Dendritic cell treated with granulocyte-macrophage colony-stimulating factor and Interleukin-4, amounts not matched to agents 40 ng/mL and 50 ng/mL, for 4 days (primary cell): ENCODE measurements at regions not wholly inside any gene's neighbourhood (a gene's known extent, or its start where the extent isn't known, plus 50 kb on each side); places are given as distances from the start of the nearest gene placed in this dataset.
"Not testable (repeated sequence)": the region's sequence is repeated elsewhere in the genome, so short reads cannot be mapped to it uniquely, and the experiment has no call there.

ENCODE experiments used
- H3K27ac Mint-ChIP-seq: one replicate; pipeline ENCODE4 v1.8.0; 2022; ENCODE audit warnings: mild to moderate bottlenecking, mixed read lengths
- H3K27me3 Mint-ChIP-seq: one replicate; pipeline ENCODE4 v1.8.0; 2022; ENCODE audit warnings: mild to moderate bottlenecking, mixed read lengths
- H3K36me3 Mint-ChIP-seq: one replicate; pipeline ENCODE4 v1.8.0; 2022; ENCODE audit warnings: low read depth, mixed read lengths
- H3K4me1 Mint-ChIP-seq: one replicate; pipeline ENCODE4 v1.8.0; 2022; ENCODE audit warnings: low read depth, mixed read lengths
- H3K4me3 Mint-ChIP-seq: one replicate; pipeline ENCODE4 v1.8.0; 2022; ENCODE audit warnings: mild to moderate bottlenecking, moderate library complexity, mixed read lengths
- H3K9me3 Mint-ChIP-seq: one replicate; pipeline ENCODE4 v1.8.0; 2022; ENCODE audit warnings: mixed read lengths
- intact Hi-C: fragments of 100-400 bp; cut with micrococcal nuclease; formaldehyde crosslinking; loops from one replicate; pipeline ENCODE4 v1.15.0; 2022

DNA sequence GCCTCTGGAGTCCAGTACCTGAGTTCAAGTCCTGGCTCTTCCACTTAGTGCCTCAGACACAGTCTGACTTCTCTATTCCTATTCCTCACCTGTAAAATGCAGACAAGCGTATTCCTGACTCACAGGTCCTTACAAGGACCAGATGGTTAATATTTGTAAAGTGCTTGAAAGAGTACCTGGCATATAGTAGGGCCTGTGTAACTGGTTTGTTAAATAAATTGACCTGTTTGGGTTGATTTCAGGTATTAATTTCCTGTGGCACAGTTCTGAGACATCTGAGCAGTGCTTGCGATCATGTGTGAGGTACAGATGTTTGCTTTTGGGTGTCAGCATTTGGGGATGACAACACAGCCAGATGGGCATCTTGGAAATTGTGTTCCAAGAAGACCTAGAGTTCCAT, 127.5 kb downstream of the APIP start:
- H3K27me3 Mint-ChIP-seq: peaks cover 5% of the 10 kb centered on the region
- H3K4me3 Mint-ChIP-seq: no peak overlapping the region
- H3K36me3 Mint-ChIP-seq: peaks cover 6% of the 10 kb centered on the region
- peaks cover 5% of the 10 kb centered on the region for H3K4me1 Mint-ChIP-seq
- H3K27ac Mint-ChIP-seq: no peak overlapping the region
- intact Hi-C loops: no loop called here
- peaks cover 22% of the 10 kb centered on the region for H3K9me3 Mint-ChIP-seq

DNA sequence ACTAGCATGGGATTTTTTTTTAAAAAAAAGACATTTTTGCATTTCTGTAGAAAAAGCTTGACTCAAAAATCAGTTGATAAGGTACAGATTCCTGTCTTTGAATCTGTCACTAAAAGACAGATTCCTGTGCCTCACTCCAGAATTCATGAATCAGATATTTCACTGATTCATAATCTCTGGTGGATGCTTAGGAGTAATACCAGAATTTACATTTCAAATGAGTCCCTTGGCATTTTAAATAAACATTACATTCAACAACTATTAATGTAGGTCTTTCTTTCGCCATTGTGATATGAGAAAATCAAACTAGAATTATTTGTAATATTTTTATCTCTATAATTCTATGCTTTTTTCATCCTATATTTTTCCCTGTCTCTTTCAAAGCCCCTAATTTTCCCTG, 128.3 kb downstream of the APIP start:
- peaks cover 5% of the 10 kb centered on the region for H3K4me1 Mint-ChIP-seq
- H3K27me3 Mint-ChIP-seq: peaks cover 5% of the 10 kb centered on the region
- intact Hi-C loops: no loop called here
- H3K4me3 Mint-ChIP-seq: no peak overlapping the region
- peaks cover 6% of the 10 kb centered on the region for H3K36me3 Mint-ChIP-seq
- no peak overlapping the region for H3K27ac Mint-ChIP-seq
- H3K9me3 Mint-ChIP-seq: peaks cover 25% of the 10 kb centered on the region

DNA sequence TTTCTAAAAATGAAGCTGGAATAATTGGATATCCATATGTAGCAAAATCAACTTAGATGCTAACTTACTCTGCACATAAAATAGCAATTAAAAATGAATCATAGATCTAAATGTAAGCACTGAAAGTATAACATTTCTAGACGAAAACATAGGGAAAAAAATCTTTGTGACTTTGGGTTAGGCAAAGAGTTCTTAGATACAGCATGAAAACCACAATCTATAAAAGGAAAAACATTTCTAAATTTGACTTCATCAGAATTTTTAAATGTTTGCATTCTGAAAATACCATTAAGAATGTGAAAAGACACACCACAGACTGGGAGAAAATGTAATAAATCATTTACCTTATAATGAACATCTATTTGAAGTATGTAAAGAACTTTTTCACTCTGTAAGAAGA, 128.8 kb downstream of the APIP start:
- H3K27me3 Mint-ChIP-seq: peaks cover 5% of the 10 kb centered on the region

DNA sequence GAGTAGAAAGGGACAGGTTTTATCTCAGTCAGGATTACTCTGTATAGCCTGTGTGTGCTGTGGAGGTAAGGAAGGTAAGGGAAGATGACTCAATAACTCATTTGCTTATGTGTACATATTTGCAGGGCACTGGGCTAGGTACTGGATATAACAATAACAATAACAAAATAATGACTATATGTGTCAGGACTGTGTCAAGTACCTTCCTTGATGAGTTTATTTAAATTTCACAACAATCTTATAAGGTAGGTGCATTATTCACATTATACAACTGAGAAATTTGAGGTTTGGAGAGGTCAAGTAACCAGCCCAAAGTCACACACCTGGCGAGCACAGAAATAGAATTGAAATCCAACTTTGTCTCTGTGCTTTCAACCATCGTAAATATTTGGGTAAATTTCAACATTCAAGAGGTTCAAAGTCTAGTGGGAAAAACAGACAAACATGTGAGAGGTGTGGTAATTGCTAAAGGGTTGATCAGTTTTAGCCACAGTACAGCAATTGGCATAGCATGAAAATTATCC, 131.8 kb downstream of the APIP start:
- Mint-ChIP-seq H3K4me1 (no peaks in the 10 kb centered on the region), H3K9me3 (peaks cover 25% of the 10 kb centered on the region), H3K36me3 (no peaks in the 10 kb centered on the region), H3K4me3 (no peak overlapping the region), H3K27me3 (peaks cover 4% of the 10 kb centered on the region), H3K27ac (no peak overlapping the region)
- intact Hi-C loops: no loop called here

More for the DNA sequence above, 128.8 kb downstream of the APIP start:
- Mint-ChIP-seq H3K36me3 (peaks cover 6% of the 10 kb centered on the region), H3K9me3 (peaks cover 27% of the 10 kb centered on the region), H3K4me1 (peaks cover 5% of the 10 kb centered on the region), H3K4me3 (no peak overlapping the region), H3K27ac (no peak overlapping the region)
- intact Hi-C loops: no loop called here

DNA sequence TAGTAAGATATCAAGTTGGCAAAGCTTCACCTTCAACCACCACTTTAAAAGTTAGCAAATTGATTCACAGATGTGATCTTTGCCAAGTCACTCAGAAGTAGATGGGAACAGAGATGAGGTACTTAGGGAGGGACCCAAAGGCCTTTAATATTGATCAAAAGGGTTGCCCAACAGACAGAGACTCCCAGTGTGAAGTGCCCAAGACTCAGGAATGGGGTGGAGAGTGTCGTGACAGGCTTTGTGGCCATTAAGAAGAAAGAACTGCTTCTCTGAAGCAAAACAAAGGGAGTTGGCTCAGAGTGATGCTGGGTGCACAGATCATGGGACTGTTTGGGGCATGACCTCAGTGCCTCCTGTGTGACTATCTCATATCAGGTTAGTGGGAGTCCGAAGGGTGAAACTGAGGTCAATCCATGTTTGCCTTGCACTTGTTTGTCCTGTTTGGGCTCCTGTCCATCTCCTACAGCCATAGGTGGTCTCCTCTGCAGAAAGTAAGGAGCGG, 132.3 kb downstream of the APIP start:
- Mint-ChIP-seq H3K27ac (no peak overlapping the region), H3K36me3 (no peaks in the 10 kb centered on the region), H3K9me3 (peaks cover 23% of the 10 kb centered on the region), H3K4me3 (no peak overlapping the region), H3K27me3 (peaks cover 4% of the 10 kb centered on the region), H3K4me1 (no peaks in the 10 kb centered on the region)
- intact Hi-C loops: no loop called here

DNA sequence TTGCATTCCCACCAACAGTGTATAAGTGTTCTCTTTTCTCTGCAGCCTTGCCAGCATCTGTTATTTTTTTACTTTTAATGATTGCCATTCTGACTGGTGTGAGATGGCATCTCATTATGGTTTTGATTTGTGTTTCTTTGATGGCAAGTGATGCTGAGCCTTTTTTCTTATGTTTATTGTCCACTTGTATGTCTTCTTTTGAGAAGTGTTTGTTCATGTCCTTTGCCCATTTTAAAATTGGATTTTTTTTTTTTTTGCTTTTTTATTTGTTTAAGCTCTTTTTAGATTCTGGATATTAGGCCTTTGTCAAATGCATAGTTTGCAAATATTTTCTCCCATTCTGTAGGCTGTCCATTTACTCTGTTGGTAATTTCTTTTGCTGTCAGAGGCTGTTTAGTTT, 134.4 kb downstream of the APIP start:
- intact Hi-C loops, H3K27me3 Mint-ChIP-seq, H3K4me1 Mint-ChIP-seq, H3K4me3 Mint-ChIP-seq, H3K27ac Mint-ChIP-seq, H3K36me3 Mint-ChIP-seq: not testable (repeated sequence)
- H3K9me3 Mint-ChIP-seq: peaks cover 23% of the 10 kb centered on the region

DNA sequence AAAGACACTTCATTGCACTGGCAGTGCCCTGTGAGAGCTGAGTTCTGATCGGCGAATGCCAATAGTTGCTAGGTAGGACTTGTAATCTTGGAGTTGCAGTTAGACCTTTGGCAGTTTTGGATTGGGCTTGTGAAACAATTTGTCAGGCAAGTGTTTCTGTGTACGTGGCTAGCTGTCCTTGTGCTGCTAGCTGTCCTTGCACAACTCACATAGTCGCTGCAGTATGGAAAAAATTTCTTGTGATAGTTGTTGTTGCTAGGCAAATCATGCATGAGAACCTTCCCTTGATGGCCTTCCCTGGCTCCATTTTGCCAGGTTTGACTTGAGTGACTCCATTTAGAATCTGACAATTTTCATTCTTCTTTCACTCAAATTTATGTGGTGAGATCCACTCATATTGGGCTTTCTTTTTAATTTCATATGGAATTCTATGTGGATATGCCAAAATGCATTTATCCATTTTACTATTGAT, 140.7 kb downstream of the APIP start:
- Mint-ChIP-seq H3K36me3 (no peaks in the 10 kb centered on the region), H3K9me3 (peaks cover 4% of the 10 kb centered on the region), H3K27ac (no peak overlapping the region), H3K27me3 (peaks cover 11% of the 10 kb centered on the region), H3K4me1 (peaks cover 5% of the 10 kb centered on the region), H3K4me3 (no peak overlapping the region)
- intact Hi-C loops: no loop called here

DNA sequence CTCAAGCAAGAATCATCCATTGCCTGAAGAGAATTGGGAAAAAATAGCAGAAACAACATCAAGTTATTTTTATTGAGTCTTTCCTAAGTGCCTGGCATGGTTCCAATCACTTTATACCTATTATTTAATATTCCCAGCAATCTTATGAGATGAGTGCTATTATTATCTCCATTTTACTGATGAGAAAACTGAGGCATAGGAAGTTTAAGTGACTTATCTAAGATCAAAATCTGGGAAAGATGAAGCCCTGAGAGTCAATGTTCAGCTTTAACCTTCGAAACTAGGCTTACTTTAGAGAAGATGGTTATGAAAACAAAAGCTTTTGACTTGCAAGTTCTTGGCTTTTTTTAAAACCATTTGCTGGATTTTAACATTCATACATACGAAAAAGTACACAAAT, 141.6 kb downstream of the APIP start:
- no peak overlapping the region for H3K4me3 Mint-ChIP-seq
- no peaks in the 10 kb centered on the region for H3K36me3 Mint-ChIP-seq
- H3K27me3 Mint-ChIP-seq: peaks cover 10% of the 10 kb centered on the region
- no peaks in the 10 kb centered on the region for H3K9me3 Mint-ChIP-seq
- intact Hi-C loops: no loop called here
- no peak overlapping the region for H3K27ac Mint-ChIP-seq
- H3K4me1 Mint-ChIP-seq: peaks cover 5% of the 10 kb centered on the region

DNA sequence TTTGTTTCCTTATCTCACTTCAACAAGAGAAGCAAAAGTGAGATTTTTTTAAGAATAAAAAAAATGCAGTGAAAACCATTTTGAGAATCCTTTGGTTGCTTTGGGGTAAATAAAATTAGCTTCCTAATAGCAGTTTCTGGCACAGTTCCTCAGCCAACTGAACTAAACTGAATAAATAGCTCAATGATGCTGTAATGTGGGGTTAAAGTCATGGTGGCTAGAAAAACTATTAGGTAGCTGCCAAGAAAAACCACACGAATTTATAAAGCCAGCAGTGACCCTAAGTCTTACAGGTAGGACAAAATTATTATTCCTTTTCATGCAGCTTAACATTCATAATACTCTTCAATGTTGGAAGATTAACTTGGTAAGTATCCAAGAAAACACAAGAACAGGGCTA, 142.4 kb downstream of the APIP start:
- Mint-ChIP-seq H3K4me3 (no peak overlapping the region), H3K36me3 (no peaks in the 10 kb centered on the region), H3K9me3 (no peaks in the 10 kb centered on the region), H3K27me3 (peaks cover 11% of the 10 kb centered on the region), H3K4me1 (peaks cover 5% of the 10 kb centered on the region), H3K27ac (no peak overlapping the region)
- intact Hi-C loops: no loop called here

DNA sequence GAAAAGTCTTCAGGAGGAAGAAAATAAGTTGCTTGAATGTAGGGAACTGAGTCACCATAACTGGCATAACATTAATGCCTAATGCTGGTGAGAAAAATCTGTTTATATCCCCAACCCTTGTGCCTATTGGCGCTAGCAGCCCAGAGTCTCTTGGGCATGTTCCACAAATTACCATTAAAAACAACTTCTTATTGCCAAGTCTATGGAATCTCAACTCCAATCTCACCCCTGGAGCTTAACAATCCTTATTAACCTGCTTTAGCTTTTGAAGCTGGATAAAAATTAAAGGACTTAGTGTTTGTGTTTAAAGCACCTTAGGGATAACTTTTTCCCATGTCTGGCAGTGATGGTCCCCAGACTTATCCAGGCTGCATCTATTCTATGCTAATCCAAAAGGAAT, 143.0 kb downstream of the APIP start:
- intact Hi-C loops: no loop called here
- no peak overlapping the region for H3K27ac Mint-ChIP-seq
- peaks cover 5% of the 10 kb centered on the region for H3K4me1 Mint-ChIP-seq
- H3K27me3 Mint-ChIP-seq: peaks cover 15% of the 10 kb centered on the region
- no peak overlapping the region for H3K4me3 Mint-ChIP-seq
- no peaks in the 10 kb centered on the region for H3K36me3 Mint-ChIP-seq
- H3K9me3 Mint-ChIP-seq: no peaks in the 10 kb centered on the region

DNA sequence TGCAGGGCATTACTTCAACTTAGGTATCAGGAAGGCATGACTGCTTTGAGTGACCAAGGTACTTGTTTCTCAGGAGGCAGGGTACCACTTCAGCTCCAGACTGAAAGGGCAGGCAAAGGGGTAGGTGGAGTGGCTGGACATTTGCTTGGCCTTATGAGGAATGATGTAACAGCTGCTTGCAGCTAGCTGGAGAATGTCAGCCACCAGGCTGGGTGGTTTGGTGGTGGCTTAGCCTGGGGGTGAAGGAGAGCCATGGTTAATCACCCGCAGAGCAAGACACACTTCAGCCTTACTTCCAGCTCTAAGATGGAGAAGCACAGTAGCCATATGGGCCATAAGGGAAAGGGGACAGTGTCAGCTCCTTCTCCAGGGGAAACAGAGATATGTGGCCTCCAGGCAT, 146.1 kb downstream of the APIP start:
- Mint-ChIP-seq H3K4me1 (peaks cover 5% of the 10 kb centered on the region), H3K9me3 (peaks cover 8% of the 10 kb centered on the region), H3K36me3 (no peaks in the 10 kb centered on the region), H3K27me3 (peaks cover 13% of the 10 kb centered on the region), H3K27ac (no peak overlapping the region), H3K4me3 (no peak overlapping the region)
- intact Hi-C loops: no loop called here

DNA sequence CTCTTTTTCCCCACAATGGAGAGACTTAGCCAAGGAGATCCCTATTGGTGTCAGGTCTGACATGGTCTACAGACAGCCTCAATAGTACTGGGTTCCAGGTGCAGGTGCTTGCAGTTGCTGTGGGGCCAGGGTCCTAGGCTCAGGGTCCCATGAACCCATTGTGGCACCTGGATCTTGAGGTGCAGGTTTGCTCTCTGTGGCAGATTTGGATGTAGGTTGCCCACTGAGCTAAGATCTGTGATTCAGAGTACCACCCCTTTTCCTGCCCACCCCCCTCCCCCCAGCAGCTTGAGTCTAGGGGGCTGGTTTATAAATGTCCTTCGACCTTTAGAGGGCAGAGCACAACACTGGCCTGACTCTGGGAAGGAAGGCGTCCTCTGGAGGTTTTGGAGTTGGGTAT, 147.0 kb downstream of the APIP start:
- H3K9me3 Mint-ChIP-seq: peaks cover 16% of the 10 kb centered on the region
- H3K4me1 Mint-ChIP-seq: peaks cover 5% of the 10 kb centered on the region
- H3K27me3 Mint-ChIP-seq: peaks cover 13% of the 10 kb centered on the region

DNA sequence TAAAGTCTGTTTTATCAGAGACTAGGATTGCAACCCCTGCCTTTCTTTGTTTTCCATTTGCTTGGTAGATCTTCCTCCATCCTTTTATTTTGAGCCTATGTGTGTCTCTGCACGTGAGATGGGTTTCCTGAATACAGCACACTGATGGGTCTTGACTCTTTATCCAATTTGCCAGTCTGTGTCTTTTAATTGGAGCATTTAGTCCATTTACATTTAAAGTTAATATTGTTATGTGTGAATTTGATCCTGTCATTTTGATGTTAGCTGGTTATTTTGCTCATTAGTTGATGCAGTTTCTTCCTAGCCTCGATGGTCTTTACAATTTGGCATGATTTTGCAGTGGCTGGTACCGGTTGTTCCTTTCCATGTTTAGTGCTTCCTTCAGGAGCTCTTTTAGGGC, 141.7 kb downstream of the EHF start:
- H3K4me1 Mint-ChIP-seq, H3K36me3 Mint-ChIP-seq: not testable (repeated sequence)

More for the DNA sequence above, 147.0 kb downstream of the APIP start:
- Mint-ChIP-seq H3K36me3 (no peaks in the 10 kb centered on the region), H3K4me3 (no peak overlapping the region), H3K27ac (no peak overlapping the region)
- intact Hi-C loops: no loop called here

DNA sequence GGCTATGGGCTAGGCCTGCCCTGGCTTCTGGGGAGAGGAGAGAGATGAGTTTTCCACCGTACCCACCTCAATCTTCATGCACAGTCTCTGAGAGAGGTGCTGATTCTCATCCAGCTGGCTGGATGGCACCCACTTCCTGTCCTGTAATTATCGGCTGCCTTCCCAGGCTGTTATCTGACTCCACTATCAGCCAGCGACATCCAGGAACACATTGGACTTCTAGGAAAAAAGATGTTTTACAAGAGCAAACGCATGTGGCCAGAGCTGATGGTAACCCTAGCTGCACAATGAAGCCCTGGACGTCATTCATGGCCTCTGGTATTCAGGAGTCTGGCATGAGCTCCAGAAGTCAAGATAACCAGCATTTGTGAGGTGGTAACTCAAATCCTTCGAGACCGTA, 137.4 kb downstream of the EHF start:
- Mint-ChIP-seq H3K4me1 (peaks cover 6% of the 10 kb centered on the region), H3K27me3 (peaks cover 15% of the 10 kb centered on the region), H3K9me3 (peaks cover 2% of the 10 kb centered on the region)

More for the DNA sequence above, 141.7 kb downstream of the EHF start:
- H3K27ac Mint-ChIP-seq, intact Hi-C loops, H3K4me3 Mint-ChIP-seq: not testable (repeated sequence)
- peaks cover 24% of the 10 kb centered on the region for H3K27me3 Mint-ChIP-seq
- peaks cover 27% of the 10 kb centered on the region for H3K9me3 Mint-ChIP-seq

DNA sequence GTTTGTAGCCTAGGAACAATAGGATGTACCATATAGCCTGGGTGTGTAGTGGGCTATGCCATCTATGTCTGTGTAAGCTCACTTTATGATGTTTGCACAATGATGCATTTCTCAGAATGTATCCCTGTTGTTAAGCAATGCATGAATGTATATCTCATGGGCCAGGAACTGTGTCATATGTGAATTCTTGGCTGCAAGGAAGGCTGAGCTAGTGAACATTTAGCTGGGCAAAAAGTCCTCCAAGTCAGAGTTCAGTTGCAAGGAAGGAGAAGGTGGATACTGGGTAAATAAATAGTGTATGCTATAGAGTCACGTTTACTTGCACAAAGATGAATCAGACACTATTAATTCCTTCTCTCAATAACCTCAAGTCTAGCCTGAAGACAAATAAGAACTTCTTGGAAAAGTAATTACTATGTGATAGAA, 136.1 kb downstream of the EHF start:
- Mint-ChIP-seq H3K27me3 (peaks cover 13% of the 10 kb centered on the region), H3K4me3 (no peak overlapping the region)

More for the DNA sequence above, 137.4 kb downstream of the EHF start:
- intact Hi-C loops: no loop called here
- Mint-ChIP-seq H3K36me3 (no peaks in the 10 kb centered on the region), H3K27ac (no peak overlapping the region), H3K4me3 (no peak overlapping the region)

More for the DNA sequence above, 136.1 kb downstream of the EHF start:
- Mint-ChIP-seq H3K36me3 (no peaks in the 10 kb centered on the region), H3K9me3 (no peaks in the 10 kb centered on the region), H3K27ac (no peak overlapping the region), H3K4me1 (peaks cover 6% of the 10 kb centered on the region)
- intact Hi-C loops: no loop called here
